ENCODE measurements at regions not wholly inside any gene's neighbourhood (a gene's known extent, or its start where the extent isn't known, plus 50 kb on each side); places are given as distances from the start of the nearest gene placed in this dataset.
"Not testable (repeated sequence)": the region's sequence is repeated elsewhere in the genome, so short reads cannot be mapped to it uniquely, and the experiment has no call there.

GRCh38 chr10:32217216-32217615 is 129.7 kb downstream of the EPC1 start:
- no peak for DNase-seq (ENCODE audit: low read depth)

- DNase-seq (ENCODE audit: low read depth) = not testable (repeated sequence)
Observed at GRCh38 chr10:32213838-32214237, 133.1 kb downstream of the EPC1 start.

- no peak for DNase-seq (ENCODE audit: low read depth)
Observed at GRCh38 chr10:32211046-32211363, 136.0 kb downstream of the EPC1 start.

- no peak for DNase-seq (ENCODE audit: low read depth)
Observed at GRCh38 chr10:32210306-32211045, 136.5 kb downstream of the EPC1 start.

GRCh38 chr10:32208005-32208404 is 139.0 kb downstream of the EPC1 start:
- not testable (repeated sequence) for DNase-seq (ENCODE audit: low read depth)

- DNase-seq (ENCODE audit: low read depth) = no peak
Observed at GRCh38 chr10:32207544-32207943, 139.4 kb downstream of the EPC1 start.

GRCh38 chr10:32205670-32206069 is 141.3 kb downstream of the EPC1 start:
- no peak for DNase-seq (ENCODE audit: low read depth)

- no peak for DNase-seq (ENCODE audit: low read depth)
Observed at GRCh38 chr10:32204606-32205005, 142.4 kb downstream of the EPC1 start.

- no peak for DNase-seq (ENCODE audit: low read depth)
Observed at GRCh38 chr10:32199714-32200394, 143.6 kb upstream of the KIF5B start.

- no peak for DNase-seq (ENCODE audit: low read depth)
Observed at GRCh38 chr10:32197423-32197822, 141.2 kb upstream of the KIF5B start.

- DNase-seq (ENCODE audit: low read depth) = no peak
Observed at GRCh38 chr10:32190890-32191491, 134.8 kb upstream of the KIF5B start.

- DNase-seq (ENCODE audit: low read depth) = peak; percentile 2
Observed at GRCh38 chr10:32189400-32190084, 133.3 kb upstream of the KIF5B start.

- DNase-seq (ENCODE audit: low read depth) = not testable (repeated sequence)
Observed at GRCh38 chr10:32188601-32189000, 132.4 kb upstream of the KIF5B start.

- no peak for DNase-seq (ENCODE audit: low read depth)
Observed at GRCh38 chr10:32187686-32188085, 131.5 kb upstream of the KIF5B start.

- not testable (repeated sequence) for DNase-seq (ENCODE audit: low read depth)
Observed at GRCh38 chr10:32183652-32184051, 127.4 kb upstream of the KIF5B start.

GRCh38 chr10:32182476-32182875 is 126.3 kb upstream of the KIF5B start:
- DNase-seq (ENCODE audit: low read depth) = no peak

GRCh38 chr10:32180390-32181280 is 124.4 kb upstream of the KIF5B start:
- DNase-seq (ENCODE audit: low read depth) = no peak

- no peak for DNase-seq (ENCODE audit: low read depth)
Observed at GRCh38 chr10:32179836-32180235, 123.6 kb upstream of the KIF5B start.

GRCh38 chr10:32177594-32177993 is 121.4 kb upstream of the KIF5B start:
- DNase-seq (ENCODE audit: low read depth) = not testable (repeated sequence)

- no peak for DNase-seq (ENCODE audit: low read depth)
Observed at GRCh38 chr10:32175629-32176028, 119.4 kb upstream of the KIF5B start.

GRCh38 chr10:32174349-32174893 is 118.2 kb upstream of the KIF5B start:
- no peak for DNase-seq (ENCODE audit: low read depth)

Measured in CMK (cell line).